Subcutaneous abdominal adipose tissue (tissue), 5 donors: ENCODE measurements at regions not wholly inside any gene's neighbourhood (a gene's known extent, or its start where the extent isn't known, plus 50 kb on each side); places are given as distances from the start of the nearest gene placed in this dataset.

Source experiments
- H3K27ac ChIP-seq: one replicate; pipeline ENCODE4 v1.7.0; 2013; ENCODE audit warnings: low read depth, mild to moderate bottlenecking, inconsistent platforms, low read length, moderate library complexity
- H3K27me3 ChIP-seq, 5 donors: one replicate each; pipeline ENCODE4 v1.7.0; 2013; ENCODE audit warnings: low read length in 5 of 5, inconsistent platforms in 1 of 5; ENCODE audit not compliant: control insufficient read depth in 5 of 5, insufficient read depth in 4 of 5
- H3K36me3 ChIP-seq, 5 donors: one replicate each; pipeline ENCODE4 v1.7.0; 2013; ENCODE audit warnings: low read length in 5 of 5; ENCODE audit not compliant: control insufficient read depth in 5 of 5, insufficient read depth in 5 of 5
- H3K4me1 ChIP-seq, 5 donors: one replicate each; pipeline ENCODE4 v1.7.0; 2013; ENCODE audit warnings: low read length in 5 of 5, mild to moderate bottlenecking in 3 of 5, moderate library complexity in 1 of 5; ENCODE audit not compliant: control insufficient read depth in 5 of 5, insufficient read depth in 5 of 5
- H3K4me3 ChIP-seq, 5 donors: one replicate each; pipeline ENCODE4 v1.7.0; 2013; ENCODE audit warnings: low read length in 5 of 5, low read depth in 1 of 5
- H3K9ac ChIP-seq, 5 donors: one replicate each; pipeline ENCODE4 v1.7.0; 2013; ENCODE audit warnings: low read length in 5 of 5, mild to moderate bottlenecking in 4 of 5, moderate library complexity in 3 of 5
- H3K9me3 ChIP-seq, 5 donors: one replicate each; pipeline ENCODE4 v1.7.0; 2013; ENCODE audit warnings: low read length in 5 of 5; ENCODE audit not compliant: control insufficient read depth in 5 of 5
- donor health status: healthy.
- donor health status: healthy.
- donor health status: healthy.
- donor health status: healthy.
- donor health status: healthy.

GRCh38 chr2:106572541-106573450, 85.6 kb downstream of the CD8B2 start:
- Histone ChIP-seq H3K9me3 (no peaks in the 10 kb centered on the region), H3K4me1 (peaks cover 0 to 11% (median 0%) of the 10 kb centered on the region in 5 donors)

GRCh38 chr2:106573773-106574172, 86.6 kb downstream of the CD8B2 start:
- Histone ChIP-seq H3K36me3 (no peaks in the 10 kb centered on the region), H3K9me3 (no peaks in the 10 kb centered on the region), H3K27ac (no peak overlapping the region), H3K4me3 (no peak overlapping the region), H3K9ac (no peak overlapping the region), H3K4me1 (peaks cover 0 to 11% (median 0%) of the 10 kb centered on the region in 5 donors), H3K27me3 (peaks cover 0 to 5% (median 0%) of the 10 kb centered on the region in 5 donors)

More at GRCh38 chr2:106572541-106573450, 85.6 kb downstream of the CD8B2 start:
- Histone ChIP-seq H3K4me3 (no peak overlapping the region), H3K36me3 (no peaks in the 10 kb centered on the region), H3K9ac (no peak overlapping the region), H3K27ac (no peak overlapping the region), H3K27me3 (peaks cover 0 to 5% (median 0%) of the 10 kb centered on the region in 5 donors)

GRCh38 chr2:106575955-106576354, 88.8 kb downstream of the CD8B2 start:
- Histone ChIP-seq H3K27me3 (peaks cover 0 to 4% (median 2%) of the 10 kb centered on the region in 5 donors), H3K9me3 (no peaks in the 10 kb centered on the region), H3K4me3 (no peak overlapping the region), H3K27ac (no peak overlapping the region), H3K9ac (no peak overlapping the region), H3K36me3 (no peaks in the 10 kb centered on the region), H3K4me1 (peaks cover 0 to 11% (median 0%) of the 10 kb centered on the region in 5 donors)

- Histone ChIP-seq H3K9me3 (no peaks in the 10 kb centered on the region), H3K27me3 (peaks cover 0 to 13% (median 5%) of the 10 kb centered on the region in 5 donors), H3K27ac (no peak overlapping the region), H3K4me3 (no peak overlapping the region), H3K36me3 (no peaks in the 10 kb centered on the region), H3K9ac (no peak overlapping the region), H3K4me1 (peaks cover 0 to 17% (median 6%) of the 10 kb centered on the region in 5 donors)
These were observed 90.1 kb downstream of the CD8B2 start for GRCh38 chr2:106577255-106577651.

GRCh38 chr2:106579750-106580197, 92.6 kb downstream of the CD8B2 start:
- H3K27ac ChIP-seq, result no peak overlapping the region

GRCh38 chr2:106580241-106580640, 93.1 kb downstream of the CD8B2 start:
- H3K36me3 ChIP-seq, result no peaks in the 10 kb centered on the region
- H3K27ac ChIP-seq, result no peak overlapping the region
- no peaks in the 10 kb centered on the region for H3K9me3 ChIP-seq
- H3K9ac ChIP-seq, result no peak overlapping the region
- H3K4me1 ChIP-seq, result peaks cover 0 to 19% (median 8%) of the 10 kb centered on the region in 5 donors
- no peak overlapping the region for H3K4me3 ChIP-seq
- peaks cover 11 to 20% (median 19%) of the 10 kb centered on the region in 5 donors for H3K27me3 ChIP-seq

More at GRCh38 chr2:106579750-106580197, 92.6 kb downstream of the CD8B2 start:
- no peak overlapping the region for H3K4me3 ChIP-seq
- no peaks in the 10 kb centered on the region for H3K9me3 ChIP-seq
- peaks cover 11 to 20% (median 18%) of the 10 kb centered on the region in 5 donors for H3K27me3 ChIP-seq
- H3K9ac ChIP-seq, result no peak overlapping the region
- H3K36me3 ChIP-seq, result no peaks in the 10 kb centered on the region
- peaks cover 0 to 19% (median 8%) of the 10 kb centered on the region in 5 donors for H3K4me1 ChIP-seq

- H3K27me3 ChIP-seq, result peaks cover 11 to 26% (median 19%) of the 10 kb centered on the region in 5 donors
- H3K9me3 ChIP-seq, result no peaks in the 10 kb centered on the region
- no peaks in the 10 kb centered on the region for H3K36me3 ChIP-seq
- H3K4me1 ChIP-seq, result peaks cover 0 to 16% (median 8%) of the 10 kb centered on the region in 5 donors
- H3K4me3 ChIP-seq, result no peak overlapping the region
- H3K9ac ChIP-seq, result no peak overlapping the region
- H3K27ac ChIP-seq, result no peak overlapping the region
These were observed 94.2 kb downstream of the CD8B2 start for GRCh38 chr2:106581328-106581727.

GRCh38 chr2:106581755-106582147, 94.6 kb downstream of the CD8B2 start:
- Histone ChIP-seq H3K9ac (peak overlapping the region in 2 of 5 donors; percentile 1 to 20), H3K4me1 (peaks cover 0 to 13% (median 8%) of the 10 kb centered on the region in 5 donors), H3K4me3 (peak overlapping the region in 4 of 5 donors; percentile 30 to 62 (median 43)), H3K36me3 (no peaks in the 10 kb centered on the region), H3K27me3 (peaks cover 11 to 26% (median 19%) of the 10 kb centered on the region in 5 donors), H3K9me3 (no peaks in the 10 kb centered on the region), H3K27ac (no peak overlapping the region)

GRCh38 chr2:106582148-106583143, 95.3 kb downstream of the CD8B2 start:
- Histone ChIP-seq H3K36me3 (no peaks in the 10 kb centered on the region), H3K4me1 (peaks cover 0 to 9% (median 8%) of the 10 kb centered on the region in 5 donors), H3K9me3 (no peaks in the 10 kb centered on the region), H3K4me3 (peak overlapping the region; percentile 32 to 62 (median 45)), H3K27ac (no peak overlapping the region), H3K9ac (peak overlapping the region in 2 of 5 donors; percentile 1 to 20), H3K27me3 (peaks cover 12 to 26% (median 20%) of the 10 kb centered on the region in 5 donors)
